Superior temporal gyrus (tissue), 1 donor: ENCODE measurements at regions not wholly inside any gene's neighbourhood (a gene's known extent, or its start where the extent isn't known, plus 50 kb on each side); places are given as distances from the start of the nearest gene placed in this dataset.

Source experiments
- DNase-seq: peaks from one replicate; pipeline ENCODE4 v3.0.0-alpha.2; 2016; ENCODE audit errors: extremely low spot score

DNA sequence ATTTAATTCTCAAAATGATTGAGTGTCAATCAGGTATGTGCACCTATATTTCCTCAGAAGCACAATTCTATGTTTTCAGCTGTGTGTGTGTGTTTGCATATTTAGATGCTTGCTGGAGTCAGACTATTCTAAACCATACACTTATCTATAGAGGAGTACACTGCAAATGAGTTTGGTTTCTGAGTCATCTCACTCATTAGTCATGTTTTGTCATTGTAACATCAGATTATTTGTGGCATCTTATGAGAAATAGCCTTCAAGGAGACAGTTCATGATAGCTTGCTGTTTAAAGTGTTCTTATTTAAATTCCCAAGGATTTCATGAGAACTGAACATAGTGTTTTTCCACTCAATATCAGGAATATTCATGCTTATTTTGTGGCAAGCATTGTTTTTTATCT, 535.1 kb downstream of the NLGN4Y start:
- DNase-seq, result peak; percentile 7

DNA sequence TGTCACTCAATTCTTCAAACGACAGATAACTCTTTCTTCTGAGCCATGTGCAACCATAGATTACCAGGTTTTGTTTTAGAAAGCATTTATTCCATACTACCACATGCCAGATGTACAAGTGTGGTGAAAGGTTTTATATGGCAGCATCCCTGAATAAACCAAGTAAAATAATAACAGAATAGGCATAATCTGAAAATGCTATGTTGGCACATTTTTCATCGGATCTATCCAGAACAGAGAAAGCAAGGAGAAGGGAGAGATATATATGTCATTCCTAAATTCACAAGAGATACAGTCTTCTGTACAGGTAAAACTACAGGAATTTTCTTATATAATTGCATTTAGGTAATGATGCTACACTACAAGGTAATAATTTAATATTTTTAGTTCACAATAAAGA, 547.8 kb downstream of the NLGN4Y start:
- DNase-seq, result no peak

DNA sequence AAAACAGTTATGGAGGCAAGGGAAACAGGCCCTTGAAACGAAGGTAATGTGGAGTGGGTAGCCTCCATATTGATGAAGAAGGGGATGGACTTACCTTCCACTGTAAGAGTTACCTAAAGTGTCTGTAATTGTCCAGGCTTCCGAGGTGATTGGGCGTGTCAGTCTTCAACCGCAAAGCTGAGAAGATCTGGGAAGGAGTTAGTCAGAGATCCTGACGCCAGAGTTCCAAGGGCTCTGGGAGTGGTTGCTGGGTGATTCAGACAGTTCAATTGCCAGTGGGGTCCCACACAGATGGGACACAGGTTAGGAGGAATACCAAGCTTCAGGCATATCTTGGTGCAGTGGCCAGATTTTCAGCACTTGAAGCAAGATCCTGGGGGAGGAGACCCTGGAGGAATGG, 577.0 kb downstream of the NLGN4Y start:
- DNase-seq, result no peak
